Peyer's patch (tissue), 4 donors: ENCODE measurements at regions not wholly inside any gene's neighbourhood (a gene's known extent, or its start where the extent isn't known, plus 50 kb on each side); places are given as distances from the start of the nearest gene placed in this dataset.

Experiments used
- DNase-seq, 3 donors: peaks; one replicate each; pipeline ENCODE4 v3.0.0-alpha.2; 2017 to 2019
- H3K27ac ChIP-seq, 4 donors: fragments of 200-600 bp; sonication (generic); one replicate each; pipeline ENCODE4 v1.5.1; 2016 to 2019
- H3K27me3 ChIP-seq, 2 donors: fragments of 200-600 bp; sonication (generic); one replicate each; pipeline ENCODE4 v1.5.1; 2019
- H3K36me3 ChIP-seq, 3 donors: fragments of 200-600 bp; sonication (generic); one replicate each; pipeline ENCODE4 v1.5.1; 2016 to 2019
- H3K4me1 ChIP-seq, 4 donors: fragments of 200-600 bp; sonication (generic); one replicate each; pipeline ENCODE4 v1.5.1; 2016 to 2019
- H3K4me3 ChIP-seq, 4 donors: fragments of 200-600 bp; sonication (generic); 1 replicate in 3 of 4; 2 replicates in 1 of 4; pipeline ENCODE4 v1.5.1; 2016 to 2019; ENCODE audit warnings: mild to moderate bottlenecking in 1 of 4
- H3K9me3 ChIP-seq, 4 donors: fragments of 200-600 bp; sonication (generic); one replicate each; pipeline ENCODE4 v1.5.1; 2016 to 2019; ENCODE audit warnings: mild to moderate bottlenecking in 1 of 4
- POLR2A ChIP-seq, 2 donors: fragments of 450-650 bp; IDR thresholded peaks; one replicate each; pipeline ENCODE4 v1.5.1; 2017; ENCODE audit warnings: antibody characterized with exemption in 2 of 2, mild to moderate bottlenecking in 2 of 2, moderate library complexity in 2 of 2
- TF ChIP-seq, protein P1 (sequence below), 6 experiments: fragments of 450-650 bp in 4 of 6; fragments of 200-600 bp in 2 of 6; sonication (generic) in 1 of 6; IDR thresholded peaks; one replicate each; pipeline ENCODE4 v1.5.1; 2017 to 2019; ENCODE audit warnings: antibody characterized with exemption in 6 of 6, mild to moderate bottlenecking in 3 of 6, moderate library complexity in 1 of 6

- Histone ChIP-seq H3K9me3 (no peaks in the 10 kb centered on the region), H3K36me3 (no peaks in the 10 kb centered on the region), H3K4me3 (no peak overlapping the region), H3K4me1 (no peaks in the 10 kb centered on the region), H3K27ac (no peak overlapping the region), H3K27me3 (no peaks in the 10 kb centered on the region)
- TF ChIP-seq POLR2A (IDR thresholded peaks at IDR 0.05): no peak
- TF ChIP-seq, protein P1, sequence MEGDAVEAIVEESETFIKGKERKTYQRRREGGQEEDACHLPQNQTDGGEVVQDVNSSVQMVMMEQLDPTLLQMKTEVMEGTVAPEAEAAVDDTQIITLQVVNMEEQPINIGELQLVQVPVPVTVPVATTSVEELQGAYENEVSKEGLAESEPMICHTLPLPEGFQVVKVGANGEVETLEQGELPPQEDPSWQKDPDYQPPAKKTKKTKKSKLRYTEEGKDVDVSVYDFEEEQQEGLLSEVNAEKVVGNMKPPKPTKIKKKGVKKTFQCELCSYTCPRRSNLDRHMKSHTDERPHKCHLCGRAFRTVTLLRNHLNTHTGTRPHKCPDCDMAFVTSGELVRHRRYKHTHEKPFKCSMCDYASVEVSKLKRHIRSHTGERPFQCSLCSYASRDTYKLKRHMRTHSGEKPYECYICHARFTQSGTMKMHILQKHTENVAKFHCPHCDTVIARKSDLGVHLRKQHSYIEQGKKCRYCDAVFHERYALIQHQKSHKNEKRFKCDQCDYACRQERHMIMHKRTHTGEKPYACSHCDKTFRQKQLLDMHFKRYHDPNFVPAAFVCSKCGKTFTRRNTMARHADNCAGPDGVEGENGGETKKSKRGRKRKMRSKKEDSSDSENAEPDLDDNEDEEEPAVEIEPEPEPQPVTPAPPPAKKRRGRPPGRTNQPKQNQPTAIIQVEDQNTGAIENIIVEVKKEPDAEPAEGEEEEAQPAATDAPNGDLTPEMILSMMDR (IDR thresholded peaks at IDR 0.05): peak in 5 of 6 experiments; percentile 19 to 44 (median 37)
- peak in 1 of 3 donors; percentile 58 for DNase-seq
Measured at GRCh38 chr1:112337028-112337531, 58.9 kb upstream of the CTTNBP2NL start.

DNA sequence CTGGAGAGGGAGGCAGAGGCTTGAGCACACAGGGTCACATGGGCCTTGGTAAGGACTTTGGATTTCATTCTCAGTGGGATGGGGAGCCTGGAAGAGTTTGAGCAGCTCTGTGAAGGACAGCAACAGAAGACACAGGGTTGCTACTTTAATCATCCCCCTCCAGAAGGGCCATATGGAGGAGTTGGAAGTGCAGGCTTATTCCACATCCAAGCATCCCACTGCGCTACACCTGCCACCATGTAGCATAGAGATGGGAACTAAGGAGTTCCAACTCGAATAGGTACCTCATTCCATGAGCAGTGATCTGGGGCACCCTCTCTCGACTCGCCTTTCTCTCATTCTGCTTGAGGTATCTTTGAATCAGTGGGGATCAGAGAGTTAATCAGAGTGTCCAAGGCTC, 54.0 kb upstream of the CTTNBP2NL start:
- H3K9me3 ChIP-seq: no peaks in the 10 kb centered on the region
- peak overlapping the region in 1 of 4 donors; percentile 12 for H3K27ac ChIP-seq
- H3K36me3 ChIP-seq: no peaks in the 10 kb centered on the region
- no peak for TF ChIP-seq POLR2A (IDR thresholded peaks at IDR 0.05)
- TF ChIP-seq, protein P1 (IDR thresholded peaks at IDR 0.05): no peak
- no peak for DNase-seq
- H3K27me3 ChIP-seq: no peaks in the 10 kb centered on the region
- no peaks in the 10 kb centered on the region for H3K4me1 ChIP-seq
- no peak overlapping the region for H3K4me3 ChIP-seq

DNA sequence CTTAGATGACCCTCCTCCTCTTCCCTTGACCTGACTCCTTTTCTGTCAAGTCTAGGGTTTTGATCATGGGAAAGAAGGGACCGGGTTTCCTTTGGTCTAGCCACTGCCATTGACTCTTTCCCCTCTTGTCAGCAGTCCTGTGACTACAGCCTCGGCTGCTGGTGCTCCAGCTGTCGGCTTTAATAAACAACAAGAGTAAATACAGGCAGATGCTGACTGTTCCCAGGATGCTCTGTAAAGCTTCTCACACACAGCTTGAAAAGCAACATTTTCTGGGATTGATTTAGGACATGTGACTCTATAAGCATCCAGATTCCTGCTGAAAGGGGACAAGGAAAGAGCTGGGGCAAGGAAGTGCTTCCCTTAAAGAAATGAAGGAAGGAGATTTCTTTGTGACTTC, 53.5 kb upstream of the CTTNBP2NL start:
- no peak for TF ChIP-seq POLR2A (IDR thresholded peaks at IDR 0.05)
- TF ChIP-seq, protein P1 (IDR thresholded peaks at IDR 0.05): no peak
- no peaks in the 10 kb centered on the region for H3K36me3 ChIP-seq
- no peaks in the 10 kb centered on the region for H3K27me3 ChIP-seq
- H3K4me1 ChIP-seq: no peaks in the 10 kb centered on the region
- H3K4me3 ChIP-seq: no peak overlapping the region
- H3K9me3 ChIP-seq: no peaks in the 10 kb centered on the region
- H3K27ac ChIP-seq: peak overlapping the region in 1 of 4 donors; percentile 12
- no peak for DNase-seq

- peaks cover 0 to 3% (median 0%) of the 10 kb centered on the region in 4 donors for H3K9me3 ChIP-seq
- H3K27ac ChIP-seq: no peak overlapping the region
- no peaks in the 10 kb centered on the region for H3K36me3 ChIP-seq
- no peak overlapping the region for H3K4me3 ChIP-seq
- no peak for DNase-seq
- TF ChIP-seq, protein P1 (IDR thresholded peaks at IDR 0.05): no peak
- TF ChIP-seq POLR2A (IDR thresholded peaks at IDR 0.05): no peak
- H3K27me3 ChIP-seq: no peaks in the 10 kb centered on the region
- no peaks in the 10 kb centered on the region for H3K4me1 ChIP-seq
Measured at GRCh38 chr1:112344754-112345423, 51.1 kb upstream of the CTTNBP2NL start.
